Liver (tissue), 8 donors: ENCODE measurements at regions not wholly inside any gene's neighbourhood (a gene's known extent, or its start where the extent isn't known, plus 50 kb on each side); places are given as distances from the start of the nearest gene placed in this dataset.

Experiments used
- DNase-seq: peaks from one replicate; pipeline ENCODE4 v3.0.0-alpha.2; 2017; ENCODE audit warnings: low spot score
- H3K27ac ChIP-seq, 2 donors: one replicate each; pipeline ENCODE4 v1.7.0; 2013; ENCODE audit warnings: inconsistent platforms in 2 of 2, low read length in 2 of 2, control low read depth in 1 of 2, low read depth in 1 of 2, mild to moderate bottlenecking in 1 of 2
- H3K27me3 ChIP-seq, 4 donors: one replicate each; pipeline versions ENCODE4 v1.6.1 to v1.7.0; 2013; ENCODE audit warnings: low read length in 3 of 4, inconsistent platforms in 1 of 4, mild to moderate bottlenecking in 1 of 4, moderate library complexity in 1 of 4; ENCODE audit not compliant: control insufficient read depth in 4 of 4, insufficient read depth in 4 of 4
- H3K36me3 ChIP-seq, 4 donors: one replicate each; pipeline versions ENCODE4 v1.6.1 to v1.7.0; 2013; ENCODE audit warnings: low read length in 3 of 4, mild to moderate bottlenecking in 3 of 4, low read depth in 1 of 4, moderate library complexity in 1 of 4; ENCODE audit not compliant: control insufficient read depth in 4 of 4, insufficient read depth in 3 of 4
- H3K4me1 ChIP-seq, 4 donors: one replicate each; pipeline versions ENCODE4 v1.6.1 to v1.7.0; 2013; ENCODE audit warnings: low read length in 3 of 4, mild to moderate bottlenecking in 3 of 4, moderate library complexity in 1 of 4; ENCODE audit not compliant: control insufficient read depth in 4 of 4, insufficient read depth in 4 of 4
- H3K4me3 ChIP-seq, 3 donors: one replicate each; pipeline versions ENCODE4 v1.6.1 to v1.7.0; 2013; ENCODE audit warnings: low read length in 3 of 3, control low read depth in 1 of 3, low read depth in 1 of 3, mild to moderate bottlenecking in 1 of 3
- H3K9ac ChIP-seq, 2 donors: one replicate each; pipeline ENCODE4 v1.7.0; 2013; ENCODE audit warnings: low read length in 2 of 2, mild to moderate bottlenecking in 2 of 2, moderate library complexity in 2 of 2, control low read depth in 1 of 2, low read depth in 1 of 2
- H3K9me3 ChIP-seq, 4 donors: one replicate each; pipeline versions ENCODE4 v1.6.1 to v1.7.0; 2013; ENCODE audit warnings: low read length in 3 of 4; ENCODE audit not compliant: control insufficient read depth in 4 of 4
- EGR1 ChIP-seq, 2 donors: IDR thresholded peaks; 2 replicates each; pipeline ENCODE4 v1.6.1; 2016 to 2018; ENCODE audit warnings: antibody characterized with exemption in 2 of 2, low read depth in 2 of 2
- FOXA1 ChIP-seq: IDR thresholded peaks from 2 replicates; pipeline ENCODE4 v1.6.1; 2016; ENCODE audit warnings: antibody characterized with exemption
- FOXA2 ChIP-seq: IDR thresholded peaks from 2 replicates; pipeline ENCODE4 v1.6.1; 2016; ENCODE audit warnings: antibody characterized with exemption
- GABPA ChIP-seq, 2 donors: IDR thresholded peaks in 1 of 2; conservative IDR thresholded peaks in 1 of 2; 2 replicates each; pipeline ENCODE4 v1.6.1; 2016; ENCODE audit warnings: antibody characterized with exemption in 2 of 2, mild to moderate bottlenecking in 1 of 2, moderate library complexity in 1 of 2
- HNF4A ChIP-seq, 2 donors: conservative IDR thresholded peaks; 2 replicates each; pipeline ENCODE4 v1.6.1; 2016; ENCODE audit warnings: antibody characterized with exemption in 2 of 2, mild to moderate bottlenecking in 2 of 2
- JUND ChIP-seq, 2 donors: IDR thresholded peaks; 2 replicates each; pipeline ENCODE4 v1.6.1; 2016; ENCODE audit warnings: antibody characterized with exemption in 2 of 2
- RAD21 ChIP-seq, 2 donors: IDR thresholded peaks; 2 replicates each; pipeline ENCODE4 v1.6.1; 2016; ENCODE audit warnings: antibody characterized with exemption in 2 of 2, mild to moderate bottlenecking in 2 of 2
- REST ChIP-seq: IDR thresholded peaks from 2 replicates; pipeline ENCODE4 v1.6.1; 2016; ENCODE audit warnings: antibody characterized with exemption, mild to moderate bottlenecking
- RXRA ChIP-seq, 2 donors: IDR thresholded peaks; 2 replicates each; pipeline ENCODE4 v1.6.1; 2017 to 2018; ENCODE audit warnings: antibody characterized with exemption in 2 of 2, mild to moderate bottlenecking in 1 of 2
- SP1 ChIP-seq: IDR thresholded peaks from 2 replicates; pipeline ENCODE4 v1.6.1; 2018; ENCODE audit warnings: antibody characterized with exemption, mild to moderate bottlenecking
- TAF1 ChIP-seq: conservative IDR thresholded peaks from 2 replicates; pipeline ENCODE4 v1.6.1; 2016; ENCODE audit warnings: antibody characterized with exemption, mild to moderate bottlenecking
- YY1 ChIP-seq: IDR thresholded peaks from 2 replicates; pipeline ENCODE4 v1.6.1; 2016; ENCODE audit warnings: antibody characterized with exemption, mild to moderate bottlenecking
- WGBS: extraction: QIAGEN DNeasy Blood & Tissue Kit; methylation state at CpG from one replicate; pipeline ENCODE4 v1.1.7; 2013; 5-methylcytosine and 5-hydroxymethylcytosine counted together
- TF ChIP-seq, protein P1 (sequence below): IDR thresholded peaks from 2 replicates; pipeline ENCODE4 v1.6.1; 2016; ENCODE audit warnings: antibody characterized with exemption
- TF ChIP-seq, protein P2 (sequence below): IDR thresholded peaks from 2 replicates; pipeline ENCODE4 v1.6.1; 2016; ENCODE audit warnings: antibody characterized with exemption
- TF ChIP-seq, protein P3 (sequence below): fragments of 150-350 bp; IDR thresholded peaks from 2 replicates; pipeline ENCODE4 v1.5.1; 2017; ENCODE audit warnings: improper control_type of control experiment, low read depth, low read length; ENCODE audit not compliant: missing input control
- donor health status: healthy.
- donor health status: healthy.
- donor health status: healthy.
- donor health status: healthy.
- donor health status: healthy.

DNA sequence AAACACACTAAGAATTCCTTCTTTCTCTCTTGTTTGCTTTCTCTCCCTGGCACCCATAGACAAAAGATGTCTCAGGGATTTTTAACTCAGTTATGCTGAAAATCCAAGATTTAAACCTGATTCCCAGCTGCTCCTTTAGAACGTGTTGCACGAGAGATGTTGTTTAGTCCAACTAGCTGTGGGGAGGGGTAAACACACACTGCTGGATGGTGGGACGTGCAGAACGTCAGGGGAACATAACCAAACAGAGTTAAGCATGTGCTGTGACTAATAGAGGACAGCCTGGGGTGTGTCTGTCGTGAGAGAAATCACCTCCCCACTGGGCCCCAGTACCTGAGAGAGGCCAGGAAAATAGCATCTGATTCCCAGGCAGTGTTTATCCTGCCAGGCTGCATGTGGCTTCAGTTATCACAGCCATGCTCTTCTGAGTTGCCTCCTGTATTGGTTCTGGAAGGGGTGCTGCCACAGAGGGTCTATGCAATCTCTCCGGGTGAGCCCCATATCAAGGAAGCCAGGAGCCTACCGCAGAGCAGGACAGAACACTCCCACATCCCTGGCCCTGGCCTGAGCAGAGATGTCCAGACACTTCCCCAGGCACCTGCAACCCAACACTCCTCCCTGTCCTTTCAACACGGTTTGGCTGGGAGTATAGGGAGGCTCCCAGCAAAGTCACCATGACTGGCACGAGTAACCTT lies 112.7 kb upstream of the EGLN3 start (continued):
- TF ChIP-seq, protein P1, sequence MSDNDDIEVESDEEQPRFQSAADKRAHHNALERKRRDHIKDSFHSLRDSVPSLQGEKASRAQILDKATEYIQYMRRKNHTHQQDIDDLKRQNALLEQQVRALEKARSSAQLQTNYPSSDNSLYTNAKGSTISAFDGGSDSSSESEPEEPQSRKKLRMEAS, result no peak

- DNase-seq, result no peak
- Histone ChIP-seq H3K36me3 (no peaks in the 10 kb centered on the region), H3K9ac (no peak overlapping the region), H3K27ac (no peak overlapping the region), H3K4me1 (peaks cover 0 to 10% (median 4%) of the 10 kb centered on the region in 4 donors), H3K9me3 (peaks cover 0 to under 1% (median 0%) of the 10 kb centered on the region in 4 donors), H3K4me3 (no peak overlapping the region), H3K27me3 (peaks cover 0 to 2% (median 0%) of the 10 kb centered on the region in 4 donors)
- 57% methylated on average over 1 of the region's 1 CpG for WGBS
- TF ChIP-seq TAF1, result no peak
- no peak for TF ChIP-seq JUND (IDR thresholded peaks at IDR 0.05)
- TF ChIP-seq RAD21 (IDR thresholded peaks at IDR 0.05), result no peak
- no peak for TF ChIP-seq YY1
- no peak for TF ChIP-seq EGR1 (IDR thresholded peaks at IDR 0.05; ENCODE audit: low read depth in 2 of 2)
- TF ChIP-seq FOXA1, result no peak
- TF ChIP-seq GABPA (IDR thresholded peaks at IDR 0.05 in 1 of 2, conservative IDR thresholded peaks at IDR 0.05 in 1 of 2), result no peak
- TF ChIP-seq FOXA2, result no peak
- TF ChIP-seq RXRA (IDR thresholded peaks at IDR 0.05), result no peak
- TF ChIP-seq, protein P1, result no peak
- no peak for TF ChIP-seq HNF4A (conservative IDR thresholded peaks at IDR 0.05)
- TF ChIP-seq, protein P2, sequence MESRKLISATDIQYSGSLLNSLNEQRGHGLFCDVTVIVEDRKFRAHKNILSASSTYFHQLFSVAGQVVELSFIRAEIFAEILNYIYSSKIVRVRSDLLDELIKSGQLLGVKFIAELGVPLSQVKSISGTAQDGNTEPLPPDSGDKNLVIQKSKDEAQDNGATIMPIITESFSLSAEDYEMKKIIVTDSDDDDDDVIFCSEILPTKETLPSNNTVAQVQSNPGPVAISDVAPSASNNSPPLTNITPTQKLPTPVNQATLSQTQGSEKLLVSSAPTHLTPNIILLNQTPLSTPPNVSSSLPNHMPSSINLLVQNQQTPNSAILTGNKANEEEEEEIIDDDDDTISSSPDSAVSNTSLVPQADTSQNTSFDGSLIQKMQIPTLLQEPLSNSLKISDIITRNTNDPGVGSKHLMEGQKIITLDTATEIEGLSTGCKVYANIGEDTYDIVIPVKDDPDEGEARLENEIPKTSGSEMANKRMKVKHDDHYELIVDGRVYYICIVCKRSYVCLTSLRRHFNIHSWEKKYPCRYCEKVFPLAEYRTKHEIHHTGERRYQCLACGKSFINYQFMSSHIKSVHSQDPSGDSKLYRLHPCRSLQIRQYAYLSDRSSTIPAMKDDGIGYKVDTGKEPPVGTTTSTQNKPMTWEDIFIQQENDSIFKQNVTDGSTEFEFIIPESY, result no peak
- TF ChIP-seq, protein P3, sequence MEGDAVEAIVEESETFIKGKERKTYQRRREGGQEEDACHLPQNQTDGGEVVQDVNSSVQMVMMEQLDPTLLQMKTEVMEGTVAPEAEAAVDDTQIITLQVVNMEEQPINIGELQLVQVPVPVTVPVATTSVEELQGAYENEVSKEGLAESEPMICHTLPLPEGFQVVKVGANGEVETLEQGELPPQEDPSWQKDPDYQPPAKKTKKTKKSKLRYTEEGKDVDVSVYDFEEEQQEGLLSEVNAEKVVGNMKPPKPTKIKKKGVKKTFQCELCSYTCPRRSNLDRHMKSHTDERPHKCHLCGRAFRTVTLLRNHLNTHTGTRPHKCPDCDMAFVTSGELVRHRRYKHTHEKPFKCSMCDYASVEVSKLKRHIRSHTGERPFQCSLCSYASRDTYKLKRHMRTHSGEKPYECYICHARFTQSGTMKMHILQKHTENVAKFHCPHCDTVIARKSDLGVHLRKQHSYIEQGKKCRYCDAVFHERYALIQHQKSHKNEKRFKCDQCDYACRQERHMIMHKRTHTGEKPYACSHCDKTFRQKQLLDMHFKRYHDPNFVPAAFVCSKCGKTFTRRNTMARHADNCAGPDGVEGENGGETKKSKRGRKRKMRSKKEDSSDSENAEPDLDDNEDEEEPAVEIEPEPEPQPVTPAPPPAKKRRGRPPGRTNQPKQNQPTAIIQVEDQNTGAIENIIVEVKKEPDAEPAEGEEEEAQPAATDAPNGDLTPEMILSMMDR, result no peak
Observed at GRCh38 chr14:34063042-34063441, 112.2 kb upstream of the EGLN3 start.

DNA sequence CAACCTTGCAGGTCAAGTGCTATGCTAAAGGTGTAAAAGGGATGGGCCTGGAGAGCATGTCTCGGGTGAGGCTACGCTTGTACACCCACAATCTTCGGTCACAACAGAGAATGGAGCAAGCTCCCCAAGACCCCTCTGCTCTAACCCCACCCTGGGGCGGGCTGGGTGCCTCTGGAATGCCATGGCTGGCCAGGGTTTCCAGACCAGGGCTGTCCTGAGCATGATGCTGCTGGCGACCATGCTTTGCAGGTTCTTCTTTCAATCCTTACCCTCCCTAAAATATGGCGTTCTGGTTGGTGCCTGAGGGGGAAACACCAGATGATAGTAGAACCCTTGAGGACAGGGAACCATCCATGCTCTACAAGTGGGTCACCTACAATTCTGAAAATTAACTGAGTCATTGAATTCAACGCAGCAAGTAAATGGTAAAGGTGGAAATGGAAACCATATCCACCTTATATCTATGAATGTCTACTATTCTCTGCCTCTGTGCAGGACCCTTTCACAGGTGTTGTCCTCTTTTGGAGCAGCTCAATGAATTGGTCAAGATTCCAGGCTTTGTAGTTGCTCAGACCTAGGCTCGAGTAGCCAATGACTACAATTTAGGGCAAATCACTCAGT lies 111.6 kb upstream of the EGLN3 start:
- no peak overlapping the region for H3K27ac ChIP-seq
- H3K4me1 ChIP-seq, result peaks cover 0 to 10% (median 4%) of the 10 kb centered on the region in 4 donors
- 86% methylated on average over 8 of the region's 8 CpGs for WGBS
- H3K36me3 ChIP-seq, result no peaks in the 10 kb centered on the region
- no peak overlapping the region for H3K4me3 ChIP-seq
- H3K9me3 ChIP-seq, result no peaks in the 10 kb centered on the region
- no peak for DNase-seq
- H3K9ac ChIP-seq, result no peak overlapping the region
- H3K27me3 ChIP-seq, result peaks cover 0 to 2% (median 0%) of the 10 kb centered on the region in 4 donors
- TF ChIP-seq EGR1 (IDR thresholded peaks at IDR 0.05; ENCODE audit: low read depth in 2 of 2) (no peak), SP1 (no peak), HNF4A (conservative IDR thresholded peaks at IDR 0.05) (no peak), FOXA1 (no peak), REST (no peak)
- TF ChIP-seq, protein P2, result no peak
- TF ChIP-seq, protein P3, result no peak
